PC-9 (cell line): ENCODE measurements at regions not wholly inside any gene's neighbourhood (a gene's known extent, or its start where the extent isn't known, plus 50 kb on each side); places are given as distances from the start of the nearest gene placed in this dataset.

Experiments used
- BruUV-seq: library from RNA; stranded (reverse); fragments of 400-500 nt; replicated peaks from 2 replicates; lab custom pipeline; 2021; lab: Mats Ljungman, UMichigan
- CTCF ChIA-PET: fragments of 300-600 bp; sonication (Branson Sonifier 250); formaldehyde crosslinking; loops from one replicate; lab custom pipeline; 2022; ENCODE audit warnings: antibody characterized with exemption; lab: Charles Lee
- POLR2A ChIA-PET: fragments of 300-600 bp; sonication (Branson Sonifier 250); formaldehyde crosslinking; loops from one replicate; lab custom pipeline; 2022; ENCODE audit warnings: antibody characterized with exemption; ENCODE audit not compliant: unreplicated experiment; lab: Charles Lee
- DNase-seq, 2 experiments: peaks; one replicate each; pipeline versions ENCODE4 v3.0.0 to v3.0.0-alpha.2; 2015 to 2022; ENCODE audit warnings: mixed read lengths in 1 of 2
- H2AFZ ChIP-seq: fragments of 200-600 bp; sonication (generic); 2 replicates; pipeline ENCODE4 v1.8.1; 2017; ENCODE audit warnings: antibody characterized with exemption
- H3F3A ChIP-seq: fragments of 200-600 bp; sonication (generic); 2 replicates; pipeline ENCODE4 v1.8.1; 2017; ENCODE audit warnings: antibody characterized with exemption, mild to moderate bottlenecking, low read depth; ENCODE audit not compliant: insufficient read depth
- H3K27ac ChIP-seq: fragments of 200-600 bp; sonication (generic); 2 replicates; pipeline ENCODE4 v1.6.1; 2016; ENCODE audit warnings: mixed run types
- H3K27me3 ChIP-seq: fragments of 200-600 bp; sonication (generic); 2 replicates; pipeline ENCODE4 v1.6.1; 2016; ENCODE audit warnings: low read depth, mixed run types; ENCODE audit not compliant: insufficient read depth
- H3K36me3 ChIP-seq: fragments of 200-600 bp; sonication (generic); 2 replicates; pipeline ENCODE4 v1.6.1; 2016; ENCODE audit warnings: low read depth, mixed run types
- H3K4me1 ChIP-seq: fragments of 200-600 bp; sonication (generic); replicated peaks from 2 replicates; pipeline ENCODE4 v1.6.1; 2016; ENCODE audit warnings: mixed run types; ENCODE audit not compliant: insufficient read depth
- H3K4me2 ChIP-seq: fragments of 200-600 bp; sonication (generic); 2 replicates; pipeline ENCODE4 v1.6.1; 2017; ENCODE audit warnings: mixed run types
- H3K4me3 ChIP-seq: fragments of 200-600 bp; sonication (generic); 2 replicates; pipeline ENCODE4 v1.6.1; 2016; ENCODE audit warnings: mixed run types
- H3K79me2 ChIP-seq: fragments of 200-600 bp; sonication (generic); 2 replicates; pipeline ENCODE4 v1.6.1; 2017; ENCODE audit warnings: low read depth, mixed run types
- H3K9me2 ChIP-seq: fragments of 200-600 bp; sonication (generic); 2 replicates; pipeline ENCODE4 v1.8.1; 2017; ENCODE audit warnings: mild to moderate bottlenecking; ENCODE audit not compliant: insufficient read depth
- H3K9me3 ChIP-seq: fragments of 200-600 bp; sonication (generic); 2 replicates; pipeline ENCODE4 v1.8.1; 2016; ENCODE audit warnings: low read depth; ENCODE audit not compliant: insufficient read depth
- H4K20me1 ChIP-seq: fragments of 200-600 bp; sonication (generic); 2 replicates; pipeline ENCODE4 v1.8.1; 2017; ENCODE audit not compliant: insufficient read depth
- EZH2 ChIP-seq: fragments of 200-600 bp; sonication (generic); IDR thresholded peaks from 2 replicates; pipeline ENCODE4 v1.8.0; 2017; ENCODE audit warnings: antibody characterized with exemption, low read depth
- intact Hi-C: fragments of 100-400 bp; cut with micrococcal nuclease; formaldehyde crosslinking; loops from one replicate; pipeline ENCODE4 v1.10.0; 2022; ENCODE audit not compliant: unreplicated experiment
- TF ChIP-seq, protein P1 (sequence below): fragments of 200-600 bp; sonication (generic); conservative IDR thresholded peaks from 2 replicates; pipeline ENCODE4 v1.6.1; 2017; ENCODE audit warnings: mixed run types, antibody characterized with exemption, mild to moderate bottlenecking, moderate library complexity

DNA sequence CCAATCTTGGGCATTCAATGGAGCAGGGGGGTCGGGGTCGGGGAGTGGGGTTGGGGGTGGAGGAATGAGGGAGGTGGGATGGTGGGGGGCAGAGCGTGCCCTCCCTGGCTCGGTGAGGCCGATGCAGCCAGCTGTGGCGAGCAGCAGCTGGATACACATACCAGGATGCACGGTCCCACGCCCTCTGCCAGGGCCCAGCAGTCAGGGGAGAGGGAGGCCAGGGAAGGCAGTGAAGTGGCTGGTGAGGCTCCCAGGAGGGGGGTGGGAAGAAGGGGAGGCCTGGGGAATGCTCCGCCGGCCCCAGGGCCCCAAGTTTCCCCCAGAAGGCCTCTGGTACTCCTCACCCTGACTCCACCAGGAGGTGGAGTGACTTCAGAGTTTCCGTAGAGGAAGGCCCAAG lies 77.6 kb upstream of the LHX1 start:
- CTCF ChIA-PET = no interaction called here
- Histone ChIP-seq H3K36me3 (no peaks in the 10 kb centered on the region), H3K9me2 (no peaks in the 10 kb centered on the region), H3K27me3 (no peaks in the 10 kb centered on the region), H2AFZ (no peak overlapping the region), H4K20me1 (no peaks in the 10 kb centered on the region), H3K4me1 (peaks cover 29% of the 10 kb centered on the region), H3K9me3 (no peaks in the 10 kb centered on the region), H3K27ac (no peak overlapping the region), H3K79me2 (no peaks in the 10 kb centered on the region), H3K4me2 (no peak overlapping the region), H3F3A (peaks cover 32% of the 10 kb centered on the region), H3K4me3 (no peak overlapping the region)
- BruUV-seq = no TSS peak
- DNase-seq = no peak
- intact Hi-C loops = no loop called here
- POLR2A ChIA-PET = no interaction called here
- no peak for TF ChIP-seq EZH2
- TF ChIP-seq, protein P1, sequence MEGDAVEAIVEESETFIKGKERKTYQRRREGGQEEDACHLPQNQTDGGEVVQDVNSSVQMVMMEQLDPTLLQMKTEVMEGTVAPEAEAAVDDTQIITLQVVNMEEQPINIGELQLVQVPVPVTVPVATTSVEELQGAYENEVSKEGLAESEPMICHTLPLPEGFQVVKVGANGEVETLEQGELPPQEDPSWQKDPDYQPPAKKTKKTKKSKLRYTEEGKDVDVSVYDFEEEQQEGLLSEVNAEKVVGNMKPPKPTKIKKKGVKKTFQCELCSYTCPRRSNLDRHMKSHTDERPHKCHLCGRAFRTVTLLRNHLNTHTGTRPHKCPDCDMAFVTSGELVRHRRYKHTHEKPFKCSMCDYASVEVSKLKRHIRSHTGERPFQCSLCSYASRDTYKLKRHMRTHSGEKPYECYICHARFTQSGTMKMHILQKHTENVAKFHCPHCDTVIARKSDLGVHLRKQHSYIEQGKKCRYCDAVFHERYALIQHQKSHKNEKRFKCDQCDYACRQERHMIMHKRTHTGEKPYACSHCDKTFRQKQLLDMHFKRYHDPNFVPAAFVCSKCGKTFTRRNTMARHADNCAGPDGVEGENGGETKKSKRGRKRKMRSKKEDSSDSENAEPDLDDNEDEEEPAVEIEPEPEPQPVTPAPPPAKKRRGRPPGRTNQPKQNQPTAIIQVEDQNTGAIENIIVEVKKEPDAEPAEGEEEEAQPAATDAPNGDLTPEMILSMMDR = no peak

DNA sequence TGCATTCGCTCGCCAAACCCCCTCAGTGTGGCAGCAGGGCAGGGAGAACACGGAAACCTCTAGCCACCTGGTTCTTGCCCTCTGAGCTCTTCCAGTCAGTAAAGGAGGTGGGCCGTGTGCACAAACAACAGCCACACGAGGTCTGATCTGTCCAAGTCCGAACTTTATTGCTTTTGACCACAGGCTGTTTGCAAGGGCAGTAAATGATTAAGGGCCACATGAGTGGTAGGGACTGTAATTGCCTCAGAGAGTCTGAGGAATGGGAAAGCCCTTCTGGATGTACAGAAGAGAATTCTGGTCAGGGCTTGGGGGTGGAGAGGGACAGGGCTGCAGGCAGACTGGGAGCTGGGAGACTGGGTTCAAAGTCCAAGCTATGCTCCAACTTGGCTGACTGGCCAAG lies 75.7 kb upstream of the LHX1 start:
- no TSS peak for BruUV-seq
- Histone ChIP-seq H3K27me3 (no peaks in the 10 kb centered on the region), H4K20me1 (no peaks in the 10 kb centered on the region), H3K36me3 (no peaks in the 10 kb centered on the region), H3K4me3 (no peak overlapping the region), H3F3A (peaks cover 29% of the 10 kb centered on the region), H2AFZ (no peak overlapping the region), H3K4me2 (no peak overlapping the region), H3K9me3 (no peaks in the 10 kb centered on the region), H3K79me2 (no peaks in the 10 kb centered on the region), H3K27ac (no peak overlapping the region), H3K9me2 (no peaks in the 10 kb centered on the region), H3K4me1 (peaks cover 22% of the 10 kb centered on the region)
- no peak for DNase-seq
- ChIA-PET CTCF (interaction anchor here (0.6 kb wide), 1 partner anchor 129 kb away, joined by 3 read pairs; no protein-coding TSS in a partner anchor), POLR2A (no interaction called here)
- TF ChIP-seq EZH2 = no peak
- TF ChIP-seq, protein P1 = no peak
- intact Hi-C loops = no loop called here

DNA sequence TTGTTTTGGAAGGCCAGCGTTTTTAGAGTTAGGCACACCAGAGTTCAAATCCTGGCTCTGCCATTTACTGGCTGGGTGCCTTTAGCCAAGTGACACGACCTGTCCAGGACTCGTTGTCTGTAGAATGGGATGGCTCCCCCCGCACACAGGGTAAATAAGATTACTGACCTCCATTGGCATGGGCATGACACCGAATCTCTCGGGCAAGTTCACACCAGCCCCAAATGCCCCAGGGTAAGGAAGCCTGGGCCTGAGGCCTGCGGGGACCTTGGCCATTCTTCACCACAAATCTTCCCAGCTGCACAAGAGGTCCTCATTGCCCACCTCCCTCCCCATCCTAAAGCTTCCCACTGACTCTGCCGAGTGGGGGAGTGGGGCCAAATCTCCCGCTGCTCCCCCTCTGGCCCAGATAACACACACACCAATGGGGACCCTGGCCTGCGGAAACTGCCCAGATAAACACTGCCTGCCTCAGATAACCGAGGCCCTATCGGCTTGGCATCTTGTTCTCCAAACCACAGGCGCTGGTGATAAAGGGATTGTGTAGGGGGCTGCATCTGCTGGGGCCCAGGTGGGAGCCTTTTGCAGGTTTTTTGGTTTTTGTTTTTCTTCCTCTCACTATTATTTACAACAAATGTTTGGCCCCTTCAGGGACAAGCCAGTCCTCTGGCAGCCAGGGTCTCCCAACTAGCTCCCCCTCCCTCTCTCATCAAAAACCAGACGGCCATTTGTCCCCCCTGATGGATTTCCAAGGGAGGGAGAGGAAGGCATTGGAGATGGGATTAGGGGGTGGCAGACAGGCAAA lies 75.0 kb upstream of the LHX1 start:
- Histone ChIP-seq H3K27me3 (no peaks in the 10 kb centered on the region), H3K4me2 (no peak overlapping the region), H3K27ac (no peak overlapping the region), H4K20me1 (no peaks in the 10 kb centered on the region), H3F3A (peaks cover 24% of the 10 kb centered on the region), H3K36me3 (no peaks in the 10 kb centered on the region), H3K4me1 (peaks cover 22% of the 10 kb centered on the region), H3K4me3 (no peak overlapping the region), H3K9me3 (no peaks in the 10 kb centered on the region), H3K79me2 (no peaks in the 10 kb centered on the region), H3K9me2 (no peaks in the 10 kb centered on the region), H2AFZ (no peak overlapping the region)
- no peak for TF ChIP-seq EZH2
- TF ChIP-seq, protein P1 = no peak
- POLR2A ChIA-PET = no interaction called here
- no TSS peak for BruUV-seq
- CTCF ChIA-PET = no interaction called here
- intact Hi-C loops = no loop called here
- no peak for DNase-seq
